Amniotic stem cell (primary cell): ENCODE measurements at regions not wholly inside any gene's neighbourhood (a gene's known extent, or its start where the extent isn't known, plus 50 kb on each side); places are given as distances from the start of the nearest gene placed in this dataset.
A peak's percentile ranks its signal among the peaks of the same experiment; 100 is the strongest.
"Not testable (repeated sequence)": the region's sequence is repeated elsewhere in the genome, so short reads cannot be mapped to it uniquely, and the experiment has no call there.

ENCODE experiments used
- DNase-seq: peaks from one replicate; lab custom pipeline; 2025; lab: John Stamatoyannopoulos, UW

- DNase-seq, result no peak
These were observed 85.3 kb upstream of the AKAP12 start for GRCh38 chr6:151154418-151154817.

GRCh38 chr6:151155095-151155494 is 84.7 kb upstream of the AKAP12 start:
- no peak for DNase-seq

GRCh38 chr6:151160929-151161757 is 78.6 kb upstream of the AKAP12 start:
- DNase-seq, result no peak

- DNase-seq, result no peak
These were observed 75.4 kb upstream of the AKAP12 start for GRCh38 chr6:151164383-151164782.

GRCh38 chr6:151166180-151166579 is 73.6 kb upstream of the AKAP12 start:
- no peak for DNase-seq

- no peak for DNase-seq
These were observed 72.7 kb upstream of the AKAP12 start for GRCh38 chr6:151167034-151167433.

GRCh38 chr6:151170622-151171246 is 69.0 kb upstream of the AKAP12 start:
- DNase-seq, result no peak

- no peak for DNase-seq
These were observed 67.0 kb upstream of the AKAP12 start for GRCh38 chr6:151172751-151173150.

GRCh38 chr6:151175662-151176445 is 63.9 kb upstream of the AKAP12 start:
- no peak for DNase-seq

- DNase-seq, result no peak
These were observed 62.6 kb upstream of the AKAP12 start for GRCh38 chr6:151176911-151177770.

GRCh38 chr6:151178373-151178772 is 61.4 kb upstream of the AKAP12 start:
- DNase-seq, result no peak

GRCh38 chr6:151179321-151179720 is 60.4 kb upstream of the AKAP12 start:
- peak; percentile 72 for DNase-seq

- no peak for DNase-seq
These were observed 59.3 kb upstream of the AKAP12 start for GRCh38 chr6:151180330-151181048.

GRCh38 chr6:151181706-151182363 is 57.9 kb upstream of the AKAP12 start:
- no peak for DNase-seq

- DNase-seq, result not testable (repeated sequence)
These were observed 56.8 kb upstream of the AKAP12 start for GRCh38 chr6:151182958-151183357.

- no peak for DNase-seq
These were observed 54.6 kb upstream of the AKAP12 start for GRCh38 chr6:151185148-151185547.

- no peak for DNase-seq
These were observed 53.5 kb upstream of the AKAP12 start for GRCh38 chr6:151186306-151186705.

GRCh38 chr6:151186804-151187330 is 52.9 kb upstream of the AKAP12 start:
- DNase-seq, result no peak
